Neutrophil (primary cell): ENCODE measurements at regions not wholly inside any gene's neighbourhood (a gene's known extent, or its start where the extent isn't known, plus 50 kb on each side); places are given as distances from the start of the nearest gene placed in this dataset.

Experiments used
- H3K27ac ChIP-seq: fragments of 200-600 bp; sonication (generic); 2 replicates; pipeline ENCODE4 v1.5.1; 2016; ENCODE audit warnings: mild to moderate bottlenecking, moderate library complexity
- H3K27me3 ChIP-seq: fragments of 200-600 bp; sonication (generic); 2 replicates; pipeline ENCODE4 v1.6.0; 2016; ENCODE audit warnings: mild to moderate bottlenecking
- H3K36me3 ChIP-seq: fragments of 200-600 bp; sonication (generic); 2 replicates; pipeline ENCODE4 v1.5.1; 2017
- H3K4me1 ChIP-seq, 2 experiments: fragments of 200-600 bp in 1 of 2; sonication (generic) in 1 of 2; 1 replicate in 1 of 2; 2 replicates in 1 of 2; pipeline versions ENCODE4 v1.5.1 to v1.6.1; 2013 to 2016; ENCODE audit warnings: low read depth in 1 of 2, low read length in 1 of 2, mild to moderate bottlenecking in 1 of 2, moderate library complexity in 1 of 2; ENCODE audit not compliant: control insufficient read depth in 1 of 2, insufficient read depth in 1 of 2
- H3K4me3 ChIP-seq, 2 experiments: fragments of 200-600 bp in 1 of 2; sonication (generic) in 1 of 2; 1 replicate in 1 of 2; 2 replicates in 1 of 2; pipeline ENCODE4 v1.5.1; 2013 to 2016; ENCODE audit warnings: low read depth in 1 of 2, low read length in 1 of 2, mild to moderate bottlenecking in 1 of 2, moderate library complexity in 1 of 2
- H3K9me3 ChIP-seq: fragments of 200-600 bp; sonication (generic); 2 replicates; pipeline ENCODE4 v1.5.1; 2016
- TF ChIP-seq, protein P1 (sequence below): fragments of 200-600 bp; sonication (generic); IDR thresholded peaks from 2 replicates; pipeline ENCODE4 v1.5.1; 2016; ENCODE audit warnings: antibody characterized with exemption

- TF ChIP-seq, protein P1, sequence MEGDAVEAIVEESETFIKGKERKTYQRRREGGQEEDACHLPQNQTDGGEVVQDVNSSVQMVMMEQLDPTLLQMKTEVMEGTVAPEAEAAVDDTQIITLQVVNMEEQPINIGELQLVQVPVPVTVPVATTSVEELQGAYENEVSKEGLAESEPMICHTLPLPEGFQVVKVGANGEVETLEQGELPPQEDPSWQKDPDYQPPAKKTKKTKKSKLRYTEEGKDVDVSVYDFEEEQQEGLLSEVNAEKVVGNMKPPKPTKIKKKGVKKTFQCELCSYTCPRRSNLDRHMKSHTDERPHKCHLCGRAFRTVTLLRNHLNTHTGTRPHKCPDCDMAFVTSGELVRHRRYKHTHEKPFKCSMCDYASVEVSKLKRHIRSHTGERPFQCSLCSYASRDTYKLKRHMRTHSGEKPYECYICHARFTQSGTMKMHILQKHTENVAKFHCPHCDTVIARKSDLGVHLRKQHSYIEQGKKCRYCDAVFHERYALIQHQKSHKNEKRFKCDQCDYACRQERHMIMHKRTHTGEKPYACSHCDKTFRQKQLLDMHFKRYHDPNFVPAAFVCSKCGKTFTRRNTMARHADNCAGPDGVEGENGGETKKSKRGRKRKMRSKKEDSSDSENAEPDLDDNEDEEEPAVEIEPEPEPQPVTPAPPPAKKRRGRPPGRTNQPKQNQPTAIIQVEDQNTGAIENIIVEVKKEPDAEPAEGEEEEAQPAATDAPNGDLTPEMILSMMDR = no peak
- no peak overlapping the region for H3K27ac ChIP-seq
- no peaks in the 10 kb centered on the region for H3K4me1 ChIP-seq
- H3K4me3 ChIP-seq = no peak overlapping the region
- H3K36me3 ChIP-seq = no peaks in the 10 kb centered on the region
- H3K27me3 ChIP-seq = no peaks in the 10 kb centered on the region
- no peaks in the 10 kb centered on the region for H3K9me3 ChIP-seq
Measured at GRCh38 chr9:118643118-118643517, 726.1 kb downstream of the BRINP1 start.

- no peaks in the 10 kb centered on the region for H3K4me1 ChIP-seq
- H3K27ac ChIP-seq = no peak overlapping the region
- TF ChIP-seq, protein P1 = no peak
Measured at GRCh38 chr9:118644066-118644465, 725.2 kb downstream of the BRINP1 start.

DNA sequence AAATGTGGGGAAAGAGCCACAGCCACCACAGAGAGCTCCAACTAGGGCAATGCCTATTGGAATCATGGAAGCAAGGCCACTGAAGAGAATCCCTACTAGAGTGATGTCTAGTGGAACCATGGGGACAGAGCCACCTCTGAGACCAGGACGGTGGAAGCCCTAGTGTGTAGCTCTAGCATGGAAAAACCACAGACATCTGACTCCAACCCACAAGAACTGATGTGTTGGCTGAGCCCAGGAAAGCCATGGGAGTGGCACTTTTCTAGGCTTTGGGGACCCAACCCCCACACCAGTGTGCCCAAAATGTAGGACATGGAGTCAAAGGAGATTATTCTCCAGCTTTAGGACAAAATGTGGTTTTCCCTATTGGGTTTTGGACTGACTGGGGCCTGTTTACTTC is 721.9 kb downstream of the BRINP1 start:
- TF ChIP-seq, protein P1 = no peak
- Histone ChIP-seq H3K9me3 (no peaks in the 10 kb centered on the region), H3K4me3 (no peak overlapping the region), H3K27me3 (no peaks in the 10 kb centered on the region), H3K36me3 (no peaks in the 10 kb centered on the region), H3K4me1 (no peaks in the 10 kb centered on the region), H3K27ac (no peak overlapping the region)

More at GRCh38 chr9:118644066-118644465, 725.2 kb downstream of the BRINP1 start:
- Histone ChIP-seq H3K9me3 (no peaks in the 10 kb centered on the region), H3K36me3 (no peaks in the 10 kb centered on the region), H3K4me3 (no peak overlapping the region), H3K27me3 (no peaks in the 10 kb centered on the region)

DNA sequence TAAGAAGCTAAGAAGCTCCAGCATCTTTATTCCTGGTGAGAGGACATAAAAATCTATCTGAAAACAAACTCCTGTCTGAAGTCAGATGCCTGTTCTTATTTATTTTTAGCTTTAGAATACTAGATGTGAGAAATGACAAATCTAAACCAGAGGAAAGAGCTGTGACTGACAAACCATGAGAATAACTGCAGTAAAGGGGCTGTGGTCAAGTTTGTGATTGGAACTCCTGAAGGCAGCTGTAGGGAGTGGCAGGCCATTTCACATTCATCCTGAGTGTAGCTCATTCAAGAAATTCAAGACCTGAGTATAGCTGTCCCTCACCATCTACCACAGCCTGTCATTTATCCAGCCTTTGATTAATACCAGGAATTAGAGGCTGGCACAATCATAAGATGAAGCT is 718.8 kb downstream of the BRINP1 start:
- H3K4me1 ChIP-seq = no peaks in the 10 kb centered on the region
- H3K27ac ChIP-seq = no peak overlapping the region
- TF ChIP-seq, protein P1 = no peak
- no peaks in the 10 kb centered on the region for H3K9me3 ChIP-seq
- no peaks in the 10 kb centered on the region for H3K36me3 ChIP-seq
- no peaks in the 10 kb centered on the region for H3K27me3 ChIP-seq
- H3K4me3 ChIP-seq = no peak overlapping the region

- H3K27ac ChIP-seq = no peak overlapping the region
- TF ChIP-seq, protein P1 = no peak
- H3K27me3 ChIP-seq = no peaks in the 10 kb centered on the region
- H3K4me1 ChIP-seq = no peaks in the 10 kb centered on the region
- no peaks in the 10 kb centered on the region for H3K36me3 ChIP-seq
- no peaks in the 10 kb centered on the region for H3K9me3 ChIP-seq
- no peak overlapping the region for H3K4me3 ChIP-seq
Measured at GRCh38 chr9:118651511-118651910, 717.7 kb downstream of the BRINP1 start.

DNA sequence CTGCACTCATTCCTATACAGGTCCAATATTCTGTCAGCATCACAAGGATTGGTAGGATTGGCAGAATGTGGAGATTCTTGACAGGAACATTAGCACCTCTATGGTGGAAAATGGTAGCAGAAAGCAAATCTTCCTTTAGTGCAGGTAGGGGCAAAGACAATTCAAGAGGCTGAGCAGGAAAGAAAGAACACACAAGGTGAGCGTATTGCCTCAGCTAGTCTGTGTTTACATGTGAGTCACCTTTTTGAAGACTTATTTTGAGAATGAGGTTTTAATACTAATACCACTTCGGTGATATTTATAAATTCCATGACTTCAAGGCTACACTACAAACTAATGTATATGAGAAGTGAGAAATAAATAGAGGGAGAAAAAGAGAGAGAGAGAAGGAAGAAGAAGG is 717.0 kb downstream of the BRINP1 start:
- no peak overlapping the region for H3K4me3 ChIP-seq
- H3K27ac ChIP-seq = no peak overlapping the region
- TF ChIP-seq, protein P1 = no peak
- H3K36me3 ChIP-seq = no peaks in the 10 kb centered on the region
- H3K4me1 ChIP-seq = no peaks in the 10 kb centered on the region
- H3K9me3 ChIP-seq = no peaks in the 10 kb centered on the region
- no peaks in the 10 kb centered on the region for H3K27me3 ChIP-seq
